Activated naive CD8-positive, alpha-beta T cell treated with anti-CD3 and anti-CD28 coated beads, Interleukin-2, amount 50 U/mL, for 16 hours (primary cell): ENCODE measurements at regions not wholly inside any gene's neighbourhood (a gene's known extent, or its start where the extent isn't known, plus 50 kb on each side); places are given as distances from the start of the nearest gene placed in this dataset.

Source experiments
- DNase-seq: peaks from one replicate; pipeline ENCODE4 v3.0.0-alpha.2; 2020; ENCODE audit warnings: low read depth, low spot score

DNA sequence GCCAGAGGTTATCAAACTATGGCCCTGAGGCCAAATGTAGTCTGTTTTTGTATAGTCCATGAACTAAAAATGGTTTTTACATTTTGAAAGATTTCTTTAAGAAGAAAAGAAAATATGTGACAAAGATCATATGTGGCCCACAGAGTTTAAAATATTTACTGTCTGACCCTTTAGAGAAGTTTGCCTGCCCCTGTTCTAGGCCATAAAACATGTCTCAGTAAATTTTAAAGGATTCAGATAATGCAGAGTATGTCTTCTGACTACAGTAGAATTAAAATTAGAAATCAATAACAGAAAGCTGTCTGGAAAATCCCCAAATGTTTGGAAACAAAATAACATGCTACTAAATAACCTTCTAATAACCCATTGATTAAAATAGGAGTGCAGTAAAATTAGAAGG lies 86.3 kb downstream of the KCNRG start:
- DNase-seq: no peak

- DNase-seq: no peak
These were observed 89.2 kb downstream of the KCNRG start for GRCh38 chr13:50104493-50104892.

DNA sequence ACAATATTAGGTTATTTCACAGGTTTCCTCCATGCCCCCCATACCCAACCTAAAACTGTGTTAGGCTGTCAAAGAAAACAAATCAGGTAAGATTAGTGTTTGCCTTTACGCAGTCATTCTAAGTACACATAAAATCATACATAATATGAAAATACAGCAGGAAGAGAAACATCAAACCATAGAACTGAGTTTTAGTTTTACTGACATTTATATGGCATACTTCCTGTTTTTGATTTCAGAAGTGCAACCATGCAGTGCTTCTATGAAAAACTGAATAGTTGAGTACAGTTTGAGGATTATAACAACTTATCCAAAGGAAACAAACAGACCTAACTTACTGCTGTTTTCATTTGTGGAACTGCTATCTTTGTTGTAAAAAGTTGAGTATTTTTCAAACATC lies 91.3 kb downstream of the KCNRG start:
- no peak for DNase-seq

GRCh38 chr13:50107205-50107604 lies 92.0 kb downstream of the KCNRG start:
- DNase-seq: no peak

GRCh38 chr13:50114961-50115360 lies 99.7 kb downstream of the KCNRG start:
- no peak for DNase-seq

DNA sequence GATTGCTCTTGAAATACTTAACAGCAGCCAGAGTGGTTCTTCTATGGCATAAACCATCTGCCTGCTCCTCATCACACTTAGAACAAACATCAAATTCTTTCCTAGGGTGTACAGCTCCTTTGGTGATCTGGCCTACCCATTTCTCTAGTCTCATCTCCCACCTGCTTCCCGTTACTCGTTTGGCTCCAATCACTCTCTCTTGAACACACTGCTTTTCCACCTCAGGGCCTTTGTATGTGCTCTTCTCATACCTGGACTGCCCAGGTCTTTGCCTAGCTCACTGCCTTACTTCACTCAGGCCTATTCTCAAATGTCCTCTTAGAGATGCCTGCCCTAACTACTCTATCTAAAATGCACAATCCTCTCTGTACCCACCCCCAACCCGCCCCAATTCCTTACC lies 100.5 kb downstream of the KCNRG start:
- DNase-seq: no peak

GRCh38 chr13:50116430-50116973 lies 101.3 kb downstream of the KCNRG start:
- DNase-seq: no peak

DNA sequence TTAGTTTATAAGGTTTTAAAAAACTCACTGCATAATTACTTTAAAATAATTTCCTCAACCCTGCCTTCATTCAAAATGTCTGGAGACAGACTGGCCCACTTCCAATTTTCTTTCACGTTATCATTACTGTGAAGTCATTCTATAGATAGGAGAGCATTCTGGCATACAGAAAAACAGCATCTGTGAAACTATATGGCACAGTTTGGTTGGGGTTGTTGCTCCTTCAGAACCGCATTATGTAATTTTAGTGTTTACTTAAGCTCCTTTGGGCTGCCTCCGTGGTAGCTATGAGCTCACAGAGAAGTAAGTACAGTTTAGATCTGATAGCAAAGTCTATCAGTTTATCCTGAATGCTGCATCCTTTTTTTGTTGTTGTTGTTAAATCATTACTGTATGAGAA lies 104.3 kb downstream of the KCNRG start:
- no peak for DNase-seq

- DNase-seq: no peak
These were observed 107.2 kb downstream of the KCNRG start for GRCh38 chr13:50122455-50122854.

DNA sequence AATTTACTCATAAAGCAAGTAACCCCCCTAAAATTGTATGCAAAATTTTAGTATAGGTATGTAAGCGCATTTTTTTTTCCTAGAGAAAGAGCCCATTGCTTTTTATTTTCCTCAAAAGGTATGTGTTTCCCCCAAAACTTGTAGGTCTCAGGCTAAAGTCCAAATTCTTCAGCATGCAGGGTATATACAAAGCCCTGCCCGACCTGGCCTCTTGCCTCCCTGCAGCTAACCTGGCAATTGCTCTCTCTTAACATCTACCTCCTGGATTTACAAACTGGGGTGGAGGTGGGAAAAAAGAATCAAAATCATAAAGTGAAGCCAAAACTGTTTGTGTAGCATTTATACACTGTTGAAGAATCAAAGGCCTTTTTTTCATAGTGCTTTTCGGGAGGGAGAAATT lies 107.8 kb downstream of the KCNRG start:
- DNase-seq: no peak

- DNase-seq: no peak
These were observed 108.2 kb downstream of the KCNRG start for GRCh38 chr13:50123515-50123861.

- peak; percentile 16 for DNase-seq
These were observed 108.8 kb downstream of the KCNRG start for GRCh38 chr13:50123862-50124535.

- peak; percentile 78 for DNase-seq
These were observed 109.5 kb downstream of the KCNRG start for GRCh38 chr13:50124536-50125303.

GRCh38 chr13:50125304-50125553 lies 110.0 kb downstream of the KCNRG start:
- no peak for DNase-seq

GRCh38 chr13:50125554-50126262 lies 110.5 kb downstream of the KCNRG start:
- peak; percentile 42 for DNase-seq

DNA sequence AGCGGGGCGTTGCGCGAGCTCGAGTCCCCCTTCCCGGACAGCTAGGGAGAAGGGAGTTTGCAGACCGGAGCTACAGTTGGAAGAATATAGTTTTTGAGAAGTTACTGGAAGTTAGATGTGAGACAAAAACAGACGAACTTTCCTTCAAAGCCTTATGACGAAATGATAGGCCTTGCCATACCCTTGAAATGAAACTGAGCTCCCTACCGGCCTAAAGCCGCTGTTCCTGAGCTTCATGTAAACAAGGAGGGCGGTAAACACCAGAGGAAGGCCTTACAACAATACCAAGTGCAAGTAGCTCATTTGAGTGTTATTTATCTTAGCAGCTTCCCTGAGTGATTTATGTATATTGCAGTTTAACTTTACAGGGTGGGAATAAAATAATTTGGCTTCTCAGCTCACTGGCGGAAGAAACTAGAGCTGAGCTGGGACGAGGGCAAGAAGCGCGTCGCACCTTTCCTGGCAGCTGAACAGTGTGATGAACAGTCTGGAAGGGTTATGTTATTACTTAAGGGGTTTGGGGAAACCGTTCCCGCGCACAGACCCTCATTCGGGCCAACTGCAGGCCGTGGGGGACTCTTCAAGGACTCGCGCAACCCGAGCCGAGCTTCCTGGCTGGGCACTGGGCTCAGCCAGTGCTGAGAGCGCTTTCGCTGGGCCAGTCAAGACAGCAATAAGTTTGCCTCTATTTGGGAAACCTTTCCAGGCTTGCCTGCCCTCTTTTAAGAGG lies 111.2 kb downstream of the KCNRG start:
- no peak for DNase-seq

- peak; percentile 24 for DNase-seq
These were observed 111.9 kb downstream of the KCNRG start for GRCh38 chr13:50126993-50127725.

GRCh38 chr13:50127726-50128291 lies 112.6 kb downstream of the KCNRG start:
- no peak for DNase-seq

DNA sequence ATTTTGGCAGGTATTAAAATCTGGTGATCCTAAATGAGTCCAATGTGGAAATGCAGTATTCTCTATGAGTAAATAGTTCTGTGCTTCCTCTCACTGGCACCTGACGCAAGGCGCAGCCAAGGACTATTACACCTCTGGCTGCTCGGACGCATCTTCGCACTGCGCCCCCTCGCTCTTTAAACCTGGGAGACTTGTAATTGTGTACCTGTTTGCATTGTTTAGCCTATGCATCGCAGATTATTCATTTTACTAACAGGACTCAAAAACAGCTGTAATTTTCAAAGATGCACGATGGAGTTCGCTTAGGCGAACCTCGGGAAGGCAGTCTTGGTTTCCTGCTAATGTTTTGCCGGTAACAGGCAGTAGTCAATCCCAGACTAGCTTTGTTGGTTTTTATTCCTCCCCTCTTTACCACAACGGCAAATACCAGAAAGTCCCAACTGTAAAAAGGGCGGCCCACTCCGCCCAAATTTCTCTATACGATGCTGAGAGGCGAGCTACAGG lies 113.2 kb downstream of the KCNRG start:
- DNase-seq: no peak

DNA sequence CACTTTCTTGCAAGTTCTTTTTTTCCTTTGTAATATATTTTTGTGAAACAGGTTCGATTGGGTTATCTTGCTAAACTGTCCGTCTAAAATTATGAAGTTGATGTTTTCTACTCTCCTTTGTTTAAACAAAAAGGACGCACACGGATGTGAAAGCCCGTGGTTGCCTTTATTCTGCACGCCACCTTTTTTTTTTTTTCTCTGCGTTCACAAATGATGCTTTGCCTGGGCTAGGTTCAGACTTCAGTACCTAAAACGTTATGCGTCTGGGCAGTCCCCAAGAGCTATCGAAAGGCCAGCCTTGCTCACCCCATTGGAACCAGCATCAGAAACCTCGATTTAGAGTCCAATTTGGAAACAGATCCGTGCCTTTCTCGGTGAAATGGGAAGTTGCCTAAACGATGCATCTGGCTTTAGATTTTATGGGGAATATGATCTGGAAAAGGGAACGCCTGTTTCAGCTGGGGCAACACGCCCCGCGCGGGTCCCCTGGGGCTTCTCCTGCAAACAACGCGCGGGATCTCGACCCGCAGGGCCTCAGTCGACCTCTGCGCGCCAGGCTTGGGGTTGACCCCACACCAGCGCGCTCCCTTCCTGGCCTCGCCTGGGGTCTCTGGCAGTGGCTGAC lies 113.9 kb downstream of the KCNRG start:
- no peak for DNase-seq
